ENCODE measurements at regions not wholly inside any gene's neighbourhood (a gene's known extent, or its start where the extent isn't known, plus 50 kb on each side); places are given as distances from the start of the nearest gene placed in this dataset.

DNA sequence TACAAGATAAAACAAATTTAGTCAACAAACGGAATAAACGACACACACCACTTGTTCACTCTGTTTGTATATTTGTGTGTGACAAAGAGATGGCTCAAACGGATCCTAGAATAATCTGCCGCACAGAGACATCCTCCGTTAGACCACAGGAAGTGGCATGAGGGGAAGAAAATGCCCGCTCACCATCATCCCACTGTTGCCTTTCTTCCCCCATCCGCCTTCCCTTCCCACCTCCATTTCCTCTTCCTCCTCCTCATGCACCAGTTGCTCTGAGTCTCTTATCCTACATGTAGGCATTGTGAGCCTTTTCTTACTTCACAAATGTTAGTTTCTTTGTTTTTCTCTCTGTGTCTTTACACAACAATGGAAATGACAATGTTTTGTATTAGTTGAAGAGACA is 228.5 kb upstream of the SMIM21 start:
- BruUV-seq (replicated peaks), result no TSS peak
- no peaks in the 10 kb centered on the region for H3K79me2 ChIP-seq (ENCODE audit: control insufficient read depth, insufficient read depth, low read length)
- no peaks in the 10 kb centered on the region for H4K20me1 ChIP-seq (replicated peaks; ENCODE audit: control insufficient read depth, insufficient read depth, low read length)
- H3K4me1 ChIP-seq (replicated peaks in 1 of 2; ENCODE audit: control insufficient read depth in 2 of 2, insufficient read depth in 2 of 2, low read length in 2 of 2), result no peaks in the 10 kb centered on the region
- no peak for ATAC-seq
- TF ChIP-seq ZNF766 (CRISPR knock-in tag; conservative IDR thresholded peaks at IDR 0.05) (no peak), PHTF2 (CRISPR knock-in tag; IDR thresholded peaks at IDR 0.05) (no peak), JUN (IDR thresholded peaks at IDR 0.05; ENCODE audit: borderline replicate concordance, low read depth, low read length) (no peak), JUN (CRISPR knock-in tag; IDR thresholded peaks at IDR 0.05; ENCODE audit: borderline replicate concordance) (no peak), DACH1 (IDR thresholded peaks at IDR 0.05; ENCODE audit: partially characterized antibody) (no peak), FOS (IDR thresholded peaks at IDR 0.05; ENCODE audit: extremely low read depth, insufficient read length) (no peak), BMI1 (IDR thresholded peaks at IDR 0.05; ENCODE audit: low read length) (no peak), EWSR1 (IDR thresholded peaks at IDR 0.05; ENCODE audit: borderline replicate concordance, low read depth, partially characterized antibody) (no peak), POLR2H (tag; IDR thresholded peaks at IDR 0.05; ENCODE audit: low read depth) (no peak), PCBP2 (IDR thresholded peaks at IDR 0.05; ENCODE audit: low read depth, low read length, poor library complexity, severe bottlenecking) (no peak)
- TF ChIP-seq, protein P1, sequence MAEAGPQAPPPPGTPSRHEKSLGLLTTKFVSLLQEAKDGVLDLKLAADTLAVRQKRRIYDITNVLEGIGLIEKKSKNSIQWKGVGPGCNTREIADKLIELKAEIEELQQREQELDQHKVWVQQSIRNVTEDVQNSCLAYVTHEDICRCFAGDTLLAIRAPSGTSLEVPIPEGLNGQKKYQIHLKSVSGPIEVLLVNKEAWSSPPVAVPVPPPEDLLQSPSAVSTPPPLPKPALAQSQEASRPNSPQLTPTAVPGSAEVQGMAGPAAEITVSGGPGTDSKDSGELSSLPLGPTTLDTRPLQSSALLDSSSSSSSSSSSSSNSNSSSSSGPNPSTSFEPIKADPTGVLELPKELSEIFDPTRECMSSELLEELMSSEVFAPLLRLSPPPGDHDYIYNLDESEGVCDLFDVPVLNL (CRISPR knock-in tag; IDR thresholded peaks at IDR 0.05; ENCODE audit: low read depth), result no peak
- H3K9ac ChIP-seq (ENCODE audit: insufficient read depth in 1 of 2, low read depth in 2 of 2, low read length in 2 of 2), result no peak overlapping the region
- no peaks in the 10 kb centered on the region for H3K36me3 ChIP-seq (ENCODE audit: control insufficient read depth, insufficient read depth, low read length)
- no peaks in the 10 kb centered on the region for H3K9me3 ChIP-seq (replicated peaks; ENCODE audit: control insufficient read depth, insufficient read depth, low read depth, low read length)
- no peak for DNase-seq (ENCODE audit: extremely low read depth in 1 of 4, low spot score in 3 of 4)
- no peak overlapping the region for H3K4me3 ChIP-seq
- H2AFZ ChIP-seq (ENCODE audit: low read depth, low read length), result no peak overlapping the region
- POLR2A ChIA-PET, result no interaction called here
- WGBS (ENCODE audit: insufficient coverage, low coverage, missing lambda C conversion rate), result 0% methylated on average over 6 of the region's 7 CpGs
- CTCF ChIA-PET (ENCODE audit: low intra/inter-chr PET ratio), result no interaction called here
- FAIRE-seq, result no peak
- H3K4me2 ChIP-seq (ENCODE audit: insufficient read depth, low read length), result no peak overlapping the region
- no peak overlapping the region for H3K27ac ChIP-seq (ENCODE audit: extremely low read depth, low read depth, low read length)
- in situ Hi-C loops (cut with MboI) (no loop called here), intact Hi-C loops (cut with micrococcal nuclease) (no loop called here)
- H3K27me3 ChIP-seq (ENCODE audit: control insufficient read depth in 2 of 2, insufficient read depth in 2 of 2, low read length in 2 of 2), result no peaks in the 10 kb centered on the region
- no peaks in the 10 kb centered on the region for H3K9me1 ChIP-seq (ENCODE audit: control insufficient read depth, insufficient read depth, low read length)

Measured in K562 (cell line).